HG03280 (cell line): ENCODE measurements at regions not wholly inside any gene's neighbourhood (a gene's known extent, or its start where the extent isn't known, plus 50 kb on each side); places are given as distances from the start of the nearest gene placed in this dataset.

Experiments
- ATAC-seq: cut with Tn5 transposase; IDR thresholded peaks from one replicate; pipeline ENCODE4 v1.9.1; 2021; ENCODE audit warnings: mild to moderate bottlenecking, moderate library complexity; ENCODE audit not compliant: unreplicated experiment

- ATAC-seq, result no peak
Measured at GRCh38 chr1:5506634-5507033, 485.6 kb downstream of the NPHP4 start.

- no peak for ATAC-seq
Measured at GRCh38 chr1:5505944-5506343, 486.3 kb downstream of the NPHP4 start.

GRCh38 chr1:5504364-5504740, 487.9 kb downstream of the NPHP4 start:
- ATAC-seq, result no peak

- no peak for ATAC-seq
Measured at GRCh38 chr1:5503556-5504363, 488.5 kb downstream of the NPHP4 start.

- no peak for ATAC-seq
Measured at GRCh38 chr1:5502311-5503194, 489.7 kb downstream of the NPHP4 start.

- no peak for ATAC-seq
Measured at GRCh38 chr1:5501206-5501930, 490.9 kb downstream of the NPHP4 start.

GRCh38 chr1:5500541-5500940, 491.7 kb downstream of the NPHP4 start:
- no peak for ATAC-seq

- ATAC-seq, result no peak
Measured at GRCh38 chr1:5497503-5497902, 494.7 kb downstream of the NPHP4 start.

GRCh38 chr1:5495596-5496410, 496.4 kb downstream of the NPHP4 start:
- ATAC-seq, result no peak

- no peak for ATAC-seq
Measured at GRCh38 chr1:5494518-5494917, 497.7 kb downstream of the NPHP4 start.

GRCh38 chr1:5493851-5494311, 498.3 kb downstream of the NPHP4 start:
- no peak for ATAC-seq

GRCh38 chr1:5493275-5493674, 498.9 kb downstream of the NPHP4 start:
- no peak for ATAC-seq

- ATAC-seq, result no peak
Measured at GRCh38 chr1:5492846-5493245, 499.4 kb downstream of the NPHP4 start.

GRCh38 chr1:5491207-5491904, 500.9 kb downstream of the NPHP4 start:
- no peak for ATAC-seq

- ATAC-seq, result no peak
Measured at GRCh38 chr1:5490635-5491034, 501.6 kb downstream of the NPHP4 start.

- no peak for ATAC-seq
Measured at GRCh38 chr1:5488448-5488847, 503.8 kb downstream of the NPHP4 start.

- ATAC-seq, result no peak
Measured at GRCh38 chr1:5485968-5486696, 506.1 kb downstream of the NPHP4 start.

- no peak for ATAC-seq
Measured at GRCh38 chr1:5485436-5485835, 506.8 kb downstream of the NPHP4 start.
